HepG2 (cell line): ENCODE measurements at regions not wholly inside any gene's neighbourhood (a gene's known extent, or its start where the extent isn't known, plus 50 kb on each side); places are given as distances from the start of the nearest gene placed in this dataset.

Experiments used
- ATAC-seq: fragments of 200-7000 bp; cut with Tn5 transposase; 3 replicates; pipeline ENCODE4 v1.9.1; 2020; ENCODE audit warnings: mild to moderate bottlenecking, moderate library complexity
- BruUV-seq: library from RNA; stranded (reverse); fragments of 400-500 nt; replicated peaks from 2 replicates; lab custom pipeline; 2021; lab: Mats Ljungman, UMichigan
- CTCF ChIA-PET: fragments of 300-600 bp; formaldehyde crosslinking; extraction: SDS; loops from one replicate; lab custom pipeline; 2021; ENCODE audit warnings: low total read pairs, inconsistent platforms, low intra/inter-chr PET ratio; lab: Yijun Ruan, JAX
- POLR2A ChIA-PET: fragments of 350-600 bp; sonication (Branson Sonifier 250); formaldehyde crosslinking; loops from one replicate; lab custom pipeline; 2020; ENCODE audit warnings: antibody characterized with exemption, inconsistent platforms; lab: Yijun Ruan, JAX
- DNase-seq: peaks from one replicate; pipeline ENCODE4 v3.0.0-alpha.2; 2015; ENCODE audit warnings: low spot score
- FAIRE-seq: peaks from 3 replicates; lab custom pipeline; 2011; peaks lifted over from hg19 to GRCh38; lab: Jason Lieb, UNC
- H2AFZ ChIP-seq: one replicate; pipeline ENCODE4 v1.6.1; 2011; ENCODE audit warnings: low read length, inconsistent platforms
- H3K27ac ChIP-seq: fragments of 300-600 bp; 3 replicates; pipeline ENCODE4 v1.8.0; 2011; ENCODE audit warnings: mixed run types, mild to moderate bottlenecking, mixed read lengths, low read length, inconsistent platforms; ENCODE audit not compliant: insufficient read depth; ENCODE audit errors: extremely low read length
- H3K27me3 ChIP-seq, 2 experiments: fragments of 200-600 bp in 1 of 2; 2 replicates in 1 of 2; 3 replicates in 1 of 2; pipeline versions ENCODE4 v1.6.0 to v1.8.0; 2011; ENCODE audit warnings: low read length in 2 of 2, mild to moderate bottlenecking in 2 of 2, moderate library complexity in 2 of 2, inconsistent platforms in 1 of 2; ENCODE audit not compliant: insufficient read depth in 2 of 2, control insufficient read depth in 1 of 2
- H3K36me3 ChIP-seq, 2 experiments: fragments of 200-600 bp in 1 of 2; replicated peaks in 1 of 2; 2 replicates in 1 of 2; 3 replicates in 1 of 2; pipeline versions ENCODE4 v1.5.1 to v1.8.0; 2011; ENCODE audit warnings: low read length in 2 of 2, inconsistent platforms in 1 of 2; ENCODE audit not compliant: insufficient read depth in 2 of 2, control insufficient read depth in 1 of 2
- H3K4me1 ChIP-seq: 2 replicates; pipeline ENCODE4 v1.5.1; 2012; ENCODE audit warnings: low read length, inconsistent platforms; ENCODE audit not compliant: insufficient read depth
- H3K4me2 ChIP-seq: 2 replicates; pipeline ENCODE4 v1.6.0; 2011; ENCODE audit warnings: low read depth, low read length, inconsistent platforms
- H3K4me3 ChIP-seq, 3 experiments: fragments of 200-600 bp in 1 of 3; sonication (generic), shearing (Covaris generic) in 1 of 3; replicated peaks in 1 of 3; 2 replicates each; pipeline ENCODE4 v1.5.1; 2011 to 2016; ENCODE audit warnings: low read length in 3 of 3, inconsistent platforms in 2 of 3, low read depth in 2 of 3, mild to moderate bottlenecking in 2 of 3, control low read depth in 1 of 3, mixed read lengths in 1 of 3; ENCODE audit not compliant: insufficient read depth in 1 of 3
- H3K79me2 ChIP-seq: one replicate; pipeline ENCODE4 v1.6.1; 2011; ENCODE audit warnings: low read length, inconsistent platforms; ENCODE audit not compliant: insufficient read depth
- H3K9ac ChIP-seq: 2 replicates; pipeline ENCODE4 v1.6.0; 2011; ENCODE audit warnings: mild to moderate bottlenecking, low read depth, low read length, inconsistent platforms; ENCODE audit not compliant: insufficient read depth
- H3K9me3 ChIP-seq: 2 replicates; pipeline ENCODE4 v1.5.1; 2012; ENCODE audit warnings: mild to moderate bottlenecking, low read length
- H4K20me1 ChIP-seq: 2 replicates; pipeline ENCODE4 v1.6.0; 2011; ENCODE audit warnings: inconsistent platforms, mild to moderate bottlenecking, low read length, moderate library complexity; ENCODE audit not compliant: insufficient read depth
- BRCA1 ChIP-seq: sonication (generic); formaldehyde crosslinking; IDR thresholded peaks from 2 replicates; pipeline ENCODE4 v1.4.0; 2020; ENCODE audit warnings: missing genetic modification reagents
- HCFC1 ChIP-seq: fragments of 150-350 bp; IDR thresholded peaks from 2 replicates; pipeline ENCODE4 v1.6.1; 2014; ENCODE audit warnings: low read depth, low read length
- HOXA5 ChIP-seq: sonication (generic); formaldehyde crosslinking; IDR thresholded peaks from 2 replicates; pipeline ENCODE4 v1.4.0; 2020; ENCODE audit warnings: missing genetic modification reagents
- KLF11 ChIP-seq: IDR thresholded peaks from 2 replicates; pipeline ENCODE4 v1.6.1; 2016; ENCODE audit warnings: missing compliant biosample characterization
- SMYD3 ChIP-seq: sonication (generic); formaldehyde crosslinking; IDR thresholded peaks from 2 replicates; pipeline ENCODE4 v1.8.1; 2023; ENCODE audit warnings: mild to moderate bottlenecking, missing genetic modification reagents
- SUZ12 ChIP-seq: fragments of 150-350 bp; IDR thresholded peaks from 2 replicates; pipeline ENCODE4 v1.6.1; 2014; ENCODE audit warnings: low read depth, low read length
- TBP ChIP-seq: sonication (generic); formaldehyde crosslinking; IDR thresholded peaks from 2 replicates; pipeline ENCODE4 v1.5.0; 2020; ENCODE audit warnings: missing genetic modification reagents
- YY1 ChIP-seq: IDR thresholded peaks from 2 replicates; pipeline ENCODE4 v1.6.1; 2011; ENCODE audit warnings: low read length, low read depth, moderate library complexity, mild to moderate bottlenecking; ENCODE audit not compliant: insufficient read depth, insufficient replicate concordance
- ZC3H4 ChIP-seq: sonication (generic); formaldehyde crosslinking; IDR thresholded peaks from 2 replicates; pipeline ENCODE4 v1.4.0; 2020; ENCODE audit warnings: missing genetic modification reagents, borderline replicate concordance
- ZMYM3 ChIP-seq: sonication (generic); formaldehyde crosslinking; IDR thresholded peaks from 2 replicates; pipeline ENCODE4 v1.5.1; 2020; ENCODE audit warnings: mild to moderate bottlenecking, missing genetic modification reagents
- ZNF234 ChIP-seq: sonication (generic); formaldehyde crosslinking; conservative IDR thresholded peaks from 2 replicates; pipeline ENCODE4 v1.5.1; 2020; ENCODE audit warnings: mild to moderate bottlenecking, missing genetic modification reagents
- ZNF292 ChIP-seq: sonication (generic); formaldehyde crosslinking; IDR thresholded peaks from 2 replicates; pipeline ENCODE4 v1.8.1; 2022; ENCODE audit warnings: mild to moderate bottlenecking, low read depth, missing genetic modification reagents, borderline replicate concordance
- ZNF354B ChIP-seq: sonication (generic); formaldehyde crosslinking; IDR thresholded peaks from 2 replicates; pipeline ENCODE4 v1.8.0; 2022; ENCODE audit warnings: mild to moderate bottlenecking, missing genetic modification reagents
- ZNF414 ChIP-seq: sonication (generic); formaldehyde crosslinking; IDR thresholded peaks from 2 replicates; pipeline ENCODE4 v1.5.0; 2020; ENCODE audit warnings: missing genetic modification reagents
- ZNF569 ChIP-seq: sonication (generic); formaldehyde crosslinking; IDR thresholded peaks from 2 replicates; pipeline ENCODE4 v1.5.0; 2020; ENCODE audit warnings: mild to moderate bottlenecking, missing genetic modification reagents, moderate library complexity, borderline replicate concordance
- ZNF614 ChIP-seq: IDR thresholded peaks from 2 replicates; pipeline ENCODE4 v1.6.1; 2018; ENCODE audit warnings: missing biosample characterization, missing genetic modification reagents, inconsistent platforms, borderline replicate concordance
- ZNF784 ChIP-seq: sonication (generic); formaldehyde crosslinking; IDR thresholded peaks from 2 replicates; pipeline ENCODE4 v1.5.1; 2020; ENCODE audit warnings: missing genetic modification reagents, mild to moderate bottlenecking, borderline replicate concordance
- WGBS: methylation state at CpG from one replicate; pipeline ENCODE4 v1.1.6; 2017; ENCODE audit warnings: low lambda C conversion rate; 5-methylcytosine and 5-hydroxymethylcytosine counted together
- in situ Hi-C: cut with HindIII; loops from 2 replicates; pipeline ENCODE4 v1.10.0; 2017; ENCODE audit warnings: low pct_unique_long_range_greater_than_20kb; ENCODE audit not compliant: extremely low pct_ligation_motif_present
- intact Hi-C: fragments of 100-400 bp; cut with micrococcal nuclease; formaldehyde crosslinking; loops from one replicate; pipeline ENCODE4 v1.10.0; 2022; ENCODE audit not compliant: unreplicated experiment
- TF ChIP-seq, protein P1 (sequence below): sonication (generic); formaldehyde crosslinking; IDR thresholded peaks from 2 replicates; pipeline ENCODE4 v1.5.0; 2020; ENCODE audit warnings: missing genetic modification reagents
- TF ChIP-seq, protein P2 (sequence below): IDR thresholded peaks from 2 replicates; pipeline ENCODE4 v1.6.1; 2016; ENCODE audit warnings: low read depth, control low read depth

GRCh38 chr11:19579957-19580356 lies 132.7 kb upstream of the NAV2 start (continued):
- TF ChIP-seq SUZ12, result no peak
- TF ChIP-seq, all 625 proteins: peak for 0

GRCh38 chr11:19578871-19579270 lies 133.8 kb upstream of the NAV2 start:
- H3K4me2 ChIP-seq, result no peak overlapping the region
- ChIA-PET CTCF (no interaction called here), POLR2A (no interaction called here)
- H2AFZ ChIP-seq, result no peak overlapping the region
- no peaks in the 10 kb centered on the region for H3K9me3 ChIP-seq
- BruUV-seq, result no TSS peak
- no peaks in the 10 kb centered on the region for H3K4me1 ChIP-seq
- FAIRE-seq (no peak), ATAC-seq (no peak), DNase-seq (no peak)
- in situ Hi-C loops, result no loop called here
- intact Hi-C loops, result no loop called here
- no peaks in the 10 kb centered on the region for H4K20me1 ChIP-seq
- no peak overlapping the region for H3K9ac ChIP-seq
- 26% methylated on average over 2 of the region's 2 CpGs for WGBS
- H3K4me3 ChIP-seq, result no peak overlapping the region
- H3K27me3 ChIP-seq, result peaks cover under 1 to 4% of the 10 kb centered on the region in 2 experiments; a peak in 1 of 5 replicates
- no peak overlapping the region for H3K27ac ChIP-seq
- H3K79me2 ChIP-seq, result no peaks in the 10 kb centered on the region
- H3K36me3 ChIP-seq, result no peaks in the 10 kb centered on the region
- TF ChIP-seq KLF11 (CRISPR knock-in tag) (no peak), ZNF414 (CRISPR knock-in tag) (no peak), HOXA5 (no peak), ZC3H4 (CRISPR knock-in tag) (no peak), HCFC1 (no peak), ZNF569 (no peak), ZMYM3 (CRISPR knock-in tag) (no peak), BRCA1 (CRISPR knock-in tag) (no peak), ZNF614 (CRISPR knock-in tag) (no peak), ZNF234 (no peak), ZNF784 (CRISPR knock-in tag) (no peak), YY1 (no peak), SMYD3 (CRISPR knock-in tag) (no peak), TBP (no peak), ZNF354B (CRISPR knock-in tag) (no peak), ZNF292 (CRISPR knock-in tag) (no peak)
- TF ChIP-seq, protein P1, sequence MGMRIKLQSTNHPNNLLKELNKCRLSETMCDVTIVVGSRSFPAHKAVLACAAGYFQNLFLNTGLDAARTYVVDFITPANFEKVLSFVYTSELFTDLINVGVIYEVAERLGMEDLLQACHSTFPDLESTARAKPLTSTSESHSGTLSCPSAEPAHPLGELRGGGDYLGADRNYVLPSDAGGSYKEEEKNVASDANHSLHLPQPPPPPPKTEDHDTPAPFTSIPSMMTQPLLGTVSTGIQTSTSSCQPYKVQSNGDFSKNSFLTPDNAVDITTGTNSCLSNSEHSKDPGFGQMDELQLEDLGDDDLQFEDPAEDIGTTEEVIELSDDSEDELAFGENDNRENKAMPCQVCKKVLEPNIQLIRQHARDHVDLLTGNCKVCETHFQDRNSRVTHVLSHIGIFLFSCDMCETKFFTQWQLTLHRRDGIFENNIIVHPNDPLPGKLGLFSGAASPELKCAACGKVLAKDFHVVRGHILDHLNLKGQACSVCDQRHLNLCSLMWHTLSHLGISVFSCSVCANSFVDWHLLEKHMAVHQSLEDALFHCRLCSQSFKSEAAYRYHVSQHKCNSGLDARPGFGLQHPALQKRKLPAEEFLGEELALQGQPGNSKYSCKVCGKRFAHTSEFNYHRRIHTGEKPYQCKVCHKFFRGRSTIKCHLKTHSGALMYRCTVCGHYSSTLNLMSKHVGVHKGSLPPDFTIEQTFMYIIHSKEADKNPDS, result no peak
- TF ChIP-seq, protein P2, sequence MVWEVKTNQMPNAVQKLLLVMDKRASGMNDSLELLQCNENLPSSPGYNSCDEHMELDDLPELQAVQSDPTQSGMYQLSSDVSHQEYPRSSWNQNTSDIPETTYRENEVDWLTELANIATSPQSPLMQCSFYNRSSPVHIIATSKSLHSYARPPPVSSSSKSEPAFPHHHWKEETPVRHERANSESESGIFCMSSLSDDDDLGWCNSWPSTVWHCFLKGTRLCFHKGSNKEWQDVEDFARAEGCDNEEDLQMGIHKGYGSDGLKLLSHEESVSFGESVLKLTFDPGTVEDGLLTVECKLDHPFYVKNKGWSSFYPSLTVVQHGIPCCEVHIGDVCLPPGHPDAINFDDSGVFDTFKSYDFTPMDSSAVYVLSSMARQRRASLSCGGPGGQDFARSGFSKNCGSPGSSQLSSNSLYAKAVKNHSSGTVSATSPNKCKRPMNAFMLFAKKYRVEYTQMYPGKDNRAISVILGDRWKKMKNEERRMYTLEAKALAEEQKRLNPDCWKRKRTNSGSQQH (CRISPR knock-in tag), result no peak
